ENCODE measurements at regions not wholly inside any gene's neighbourhood (a gene's known extent, or its start where the extent isn't known, plus 50 kb on each side); places are given as distances from the start of the nearest gene placed in this dataset.

GRCh38 chr7:42744746-42745145 is 167.1 kb downstream of the C7orf25 start:
- no peak for TF ChIP-seq CTCF (IDR thresholded peaks at IDR 0.05; ENCODE audit: low read depth, low read length)
- DNase-seq (ENCODE audit: low read depth, low spot score): no peak
- in situ Hi-C loops (cut with HindIII; ENCODE audit: low sequenced_read_pairs): no loop called here
- no peak overlapping the region for H3K4me3 ChIP-seq (ENCODE audit: low read depth, low read length)

- in situ Hi-C loops (cut with HindIII; ENCODE audit: low sequenced_read_pairs): no loop called here
- H3K4me3 ChIP-seq (ENCODE audit: low read depth, low read length): no peak overlapping the region
- TF ChIP-seq CTCF (IDR thresholded peaks at IDR 0.05; ENCODE audit: low read depth, low read length): no peak
- DNase-seq (ENCODE audit: low read depth, low spot score): no peak
These were observed 168.6 kb downstream of the C7orf25 start for GRCh38 chr7:42743077-42743858.

- no peak for TF ChIP-seq CTCF (IDR thresholded peaks at IDR 0.05; ENCODE audit: low read depth, low read length)
- in situ Hi-C loops (cut with HindIII; ENCODE audit: low sequenced_read_pairs): no loop called here
- DNase-seq (ENCODE audit: low read depth, low spot score): no peak
- H3K4me3 ChIP-seq (ENCODE audit: low read depth, low read length): no peak overlapping the region
These were observed 169.6 kb downstream of the C7orf25 start for GRCh38 chr7:42742318-42742717.

GRCh38 chr7:42740408-42740807 is 171.5 kb downstream of the C7orf25 start:
- in situ Hi-C loops (cut with HindIII; ENCODE audit: low sequenced_read_pairs): no loop called here
- no peak for TF ChIP-seq CTCF (IDR thresholded peaks at IDR 0.05; ENCODE audit: low read depth, low read length)
- no peak overlapping the region for H3K4me3 ChIP-seq (ENCODE audit: low read depth, low read length)
- no peak for DNase-seq (ENCODE audit: low read depth, low spot score)

- H3K4me3 ChIP-seq (ENCODE audit: low read depth, low read length): no peak overlapping the region
- no peak for TF ChIP-seq CTCF (IDR thresholded peaks at IDR 0.05; ENCODE audit: low read depth, low read length)
- in situ Hi-C loops (cut with HindIII; ENCODE audit: low sequenced_read_pairs): no loop called here
- no peak for DNase-seq (ENCODE audit: low read depth, low spot score)
These were observed 172.2 kb downstream of the C7orf25 start for GRCh38 chr7:42739638-42740037.

- no peak overlapping the region for H3K4me3 ChIP-seq (ENCODE audit: low read depth, low read length)
- peak; percentile 20 for TF ChIP-seq CTCF (IDR thresholded peaks at IDR 0.05; ENCODE audit: low read depth, low read length)
- no peak for DNase-seq (ENCODE audit: low read depth, low spot score)
- in situ Hi-C loops (cut with HindIII; ENCODE audit: low sequenced_read_pairs): no loop called here
These were observed 174.9 kb downstream of the C7orf25 start for GRCh38 chr7:42736931-42737330.

All from astrocyte of the spinal cord (primary cell).